ENCODE measurements at regions not wholly inside any gene's neighbourhood (a gene's known extent, or its start where the extent isn't known, plus 50 kb on each side); places are given as distances from the start of the nearest gene placed in this dataset.
"Not testable (repeated sequence)": the region's sequence is repeated elsewhere in the genome, so short reads cannot be mapped to it uniquely, and the experiment has no call there.

GRCh38 chr2:187610450-187610849 is 56.2 kb upstream of the TFPI start:
- DNase-seq (ENCODE audit: extremely low read depth, insufficient read length); H3K27me3 ChIP-seq (replicated peaks; ENCODE audit: control insufficient read depth, insufficient read depth, low read length); H3K4me3 ChIP-seq (replicated peaks; ENCODE audit: low read depth, low read length); H3K36me3 ChIP-seq (ENCODE audit: control insufficient read depth, insufficient read depth, low read length): not testable (repeated sequence)

- no peak for DNase-seq (ENCODE audit: extremely low read depth, insufficient read length)
- Histone ChIP-seq H3K36me3 (ENCODE audit: control insufficient read depth, insufficient read depth, low read length) (no peaks in the 10 kb centered on the region), H3K27me3 (replicated peaks; ENCODE audit: control insufficient read depth, insufficient read depth, low read length) (no peaks in the 10 kb centered on the region), H3K4me3 (replicated peaks; ENCODE audit: low read depth, low read length) (no peak overlapping the region)
- TF ChIP-seq CTCF (IDR thresholded peaks at IDR 0.05; ENCODE audit: insufficient read depth, low read length, poor library complexity, severe bottlenecking), result no peak
These were observed 58.6 kb upstream of the TFPI start for GRCh38 chr2:187612857-187613256.

- no peak for DNase-seq (ENCODE audit: extremely low read depth, insufficient read length)
- no peak for TF ChIP-seq CTCF (IDR thresholded peaks at IDR 0.05; ENCODE audit: insufficient read depth, low read length, poor library complexity, severe bottlenecking)
- H3K4me3 ChIP-seq (replicated peaks; ENCODE audit: low read depth, low read length), result no peak overlapping the region
- H3K27me3 ChIP-seq (replicated peaks; ENCODE audit: control insufficient read depth, insufficient read depth, low read length), result no peaks in the 10 kb centered on the region
- H3K36me3 ChIP-seq (ENCODE audit: control insufficient read depth, insufficient read depth, low read length), result no peaks in the 10 kb centered on the region
These were observed 60.5 kb upstream of the TFPI start for GRCh38 chr2:187614756-187615155.

- no peak for TF ChIP-seq CTCF (IDR thresholded peaks at IDR 0.05; ENCODE audit: insufficient read depth, low read length, poor library complexity, severe bottlenecking)
- H3K36me3 ChIP-seq (ENCODE audit: control insufficient read depth, insufficient read depth, low read length), result no peaks in the 10 kb centered on the region
- no peaks in the 10 kb centered on the region for H3K27me3 ChIP-seq (replicated peaks; ENCODE audit: control insufficient read depth, insufficient read depth, low read length)
- H3K4me3 ChIP-seq (replicated peaks; ENCODE audit: low read depth, low read length), result no peak overlapping the region
- no peak for DNase-seq (ENCODE audit: extremely low read depth, insufficient read length)
These were observed 61.1 kb upstream of the TFPI start for GRCh38 chr2:187615364-187615763.

GRCh38 chr2:187615902-187616301 is 61.7 kb upstream of the TFPI start:
- H3K36me3 ChIP-seq (ENCODE audit: control insufficient read depth, insufficient read depth, low read length), result no peaks in the 10 kb centered on the region
- no peak for TF ChIP-seq CTCF (IDR thresholded peaks at IDR 0.05; ENCODE audit: insufficient read depth, low read length, poor library complexity, severe bottlenecking)

GRCh38 chr2:187617120-187617519 is 62.9 kb upstream of the TFPI start:
- TF ChIP-seq CTCF (IDR thresholded peaks at IDR 0.05; ENCODE audit: insufficient read depth, low read length, poor library complexity, severe bottlenecking), result no peak

More at GRCh38 chr2:187615902-187616301, 61.7 kb upstream of the TFPI start:
- DNase-seq (ENCODE audit: extremely low read depth, insufficient read length), result no peak
- Histone ChIP-seq H3K27me3 (replicated peaks; ENCODE audit: control insufficient read depth, insufficient read depth, low read length) (no peaks in the 10 kb centered on the region), H3K4me3 (replicated peaks; ENCODE audit: low read depth, low read length) (no peak overlapping the region)

More at GRCh38 chr2:187617120-187617519, 62.9 kb upstream of the TFPI start:
- H3K4me3 ChIP-seq (replicated peaks; ENCODE audit: low read depth, low read length), result no peak overlapping the region
- H3K27me3 ChIP-seq (replicated peaks; ENCODE audit: control insufficient read depth, insufficient read depth, low read length), result no peaks in the 10 kb centered on the region
- DNase-seq (ENCODE audit: extremely low read depth, insufficient read length), result no peak
- H3K36me3 ChIP-seq (ENCODE audit: control insufficient read depth, insufficient read depth, low read length), result no peaks in the 10 kb centered on the region
